T-cell (primary cell): ENCODE measurements at regions not wholly inside any gene's neighbourhood (a gene's known extent, or its start where the extent isn't known, plus 50 kb on each side); places are given as distances from the start of the nearest gene placed in this dataset.

Experiments used
- ATAC-seq, 4 experiments: fragments of 200-7000 bp in 3 of 4; fragments of 150-1000 bp in 1 of 4; cut with Tn5 transposase; replicated peaks in 1 of 4; 1 replicate in 3 of 4; 2 replicates in 1 of 4; pipeline ENCODE4 v1.10.0; 2021; ENCODE audit warnings: moderate library complexity in 3 of 4, mild to moderate bottlenecking in 2 of 4, moderate number of reproducible peaks in 1 of 4
- CTCF ChIA-PET, 2 donors: fragments of 300-600 bp; sonication (Branson Sonifier 250); formaldehyde crosslinking; loops; one replicate each; lab custom pipeline; 2022; ENCODE audit warnings: antibody characterized with exemption in 2 of 2; lab: Charles Lee
- POLR2A ChIA-PET, 2 donors: fragments of 300-600 bp; sonication (Branson Sonifier 250); formaldehyde crosslinking; loops; one replicate each; lab custom pipeline; 2022; ENCODE audit warnings: antibody characterized with exemption in 2 of 2; lab: Charles Lee
- DNase-seq, 35 experiments: peaks; one replicate each; pipeline versions ENCODE4 v3.0.0 to v3.0.0-alpha.2; 2013 to 2023
- H3K27ac ChIP-seq: one replicate; pipeline ENCODE4 v1.5.1; 2013; ENCODE audit warnings: low read length
- H3K27me3 ChIP-seq, 2 experiments: replicated peaks in 1 of 2; 1 replicate in 1 of 2; 2 replicates in 1 of 2; pipeline versions ENCODE4 v1.6.1 to v1.7.0; 2013; ENCODE audit warnings: low read length in 1 of 2, mixed read lengths in 1 of 2; ENCODE audit not compliant: control insufficient read depth in 2 of 2, insufficient read depth in 2 of 2; ENCODE audit errors: extremely low read depth in 1 of 2
- H3K36me3 ChIP-seq, 2 donors: 1 replicate in 1 of 2; 2 replicates in 1 of 2; pipeline versions ENCODE4 v1.6.1 to v1.7.0; 2013; ENCODE audit warnings: low read length in 1 of 2; ENCODE audit not compliant: control insufficient read depth in 2 of 2, insufficient read depth in 1 of 2; ENCODE audit errors: extremely low read depth in 1 of 2
- H3K4me1 ChIP-seq, 2 experiments: 1 replicate in 1 of 2; 2 replicates in 1 of 2; pipeline versions ENCODE4 v1.6.1 to v1.7.0; 2013; ENCODE audit warnings: low read length in 2 of 2, mixed read lengths in 1 of 2; ENCODE audit not compliant: insufficient read depth in 2 of 2, control insufficient read depth in 1 of 2; ENCODE audit errors: extremely low read depth in 1 of 2
- H3K4me3 ChIP-seq, 2 donors: 1 replicate in 1 of 2; 2 replicates in 1 of 2; pipeline versions ENCODE4 v1.5.1 to v1.7.0; 2013; ENCODE audit warnings: mild to moderate bottlenecking in 2 of 2, low read length in 1 of 2, moderate library complexity in 1 of 2; ENCODE audit not compliant: control insufficient read depth in 1 of 2; ENCODE audit errors: extremely low read depth in 1 of 2
- H3K9me3 ChIP-seq: 2 replicates; pipeline ENCODE4 v1.7.0; 2013
- H3K27ac Mint-ChIP-seq, 2 donors: one replicate each; pipeline ENCODE4 v1.8.0; 2020 to 2021; ENCODE audit warnings: mild to moderate bottlenecking in 2 of 2, mixed read lengths in 2 of 2
- H3K27me3 Mint-ChIP-seq, 2 donors: one replicate each; pipeline ENCODE4 v1.8.0; 2021 to 2022; ENCODE audit warnings: mixed read lengths in 2 of 2
- H3K36me3 Mint-ChIP-seq: one replicate; pipeline ENCODE4 v1.8.0; 2021; ENCODE audit warnings: mixed read lengths
- H3K4me1 Mint-ChIP-seq, 3 donors: one replicate each; pipeline ENCODE4 v1.8.0; 2020 to 2022; ENCODE audit warnings: mixed read lengths in 3 of 3, mild to moderate bottlenecking in 1 of 3
- H3K4me3 Mint-ChIP-seq, 3 donors: one replicate each; pipeline ENCODE4 v1.8.0; 2020 to 2022; ENCODE audit warnings: mild to moderate bottlenecking in 3 of 3, mixed read lengths in 3 of 3, moderate library complexity in 3 of 3
- H3K9me3 Mint-ChIP-seq, 3 donors: one replicate each; pipeline ENCODE4 v1.8.0; 2020 to 2022; ENCODE audit warnings: mixed read lengths in 3 of 3
- WGBS: methylation state at CpG from one replicate; pipeline ENCODE4 v1.1.5; 2013; ENCODE audit warnings: missing lambda C conversion rate; ENCODE audit not compliant: insufficient coverage; 5-methylcytosine and 5-hydroxymethylcytosine counted together

DNA sequence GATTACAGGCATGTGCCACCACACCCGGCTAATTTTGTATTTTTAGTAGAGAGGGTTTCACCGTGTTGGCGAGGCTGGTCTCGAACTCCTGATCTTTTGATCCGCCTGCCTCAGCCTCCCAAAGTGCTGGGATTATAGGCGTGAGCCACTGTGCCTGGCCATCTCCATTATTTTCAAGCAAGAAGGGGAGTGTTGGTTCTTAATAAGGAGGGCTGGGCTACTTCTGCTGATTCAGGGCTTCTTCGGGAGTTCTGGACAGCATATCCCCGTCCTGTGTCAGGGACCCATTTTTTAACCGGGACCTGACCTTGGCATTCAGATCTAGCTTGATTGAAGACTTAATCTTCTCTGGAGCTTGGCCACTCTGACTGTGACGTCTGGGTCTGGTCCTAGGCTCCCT lies 74.1 kb upstream of the SYN2 start:
- Mint-ChIP-seq H3K36me3 (no peaks in the 10 kb centered on the region), H3K4me1 (no peaks in the 10 kb centered on the region), H3K4me3 (no peak overlapping the region), H3K9me3 (no peaks in the 10 kb centered on the region), H3K27ac (no peak overlapping the region), H3K27me3 (peaks cover 7 to 11% of the 10 kb centered on the region in 2 donors)
- POLR2A ChIA-PET: no interaction called here
- ATAC-seq: no peak
- Histone ChIP-seq H3K27ac (no peak overlapping the region), H3K27me3 (peaks cover 0 to 10% of the 10 kb centered on the region in 2 experiments), H3K9me3 (no peaks in the 10 kb centered on the region), H3K36me3 (no peaks in the 10 kb centered on the region), H3K4me1 (no peaks in the 10 kb centered on the region), H3K4me3 (no peak overlapping the region)
- 92% methylated on average over 10 of the region's 10 CpGs for WGBS
- CTCF ChIA-PET: no interaction called here
- DNase-seq: no peak

DNA sequence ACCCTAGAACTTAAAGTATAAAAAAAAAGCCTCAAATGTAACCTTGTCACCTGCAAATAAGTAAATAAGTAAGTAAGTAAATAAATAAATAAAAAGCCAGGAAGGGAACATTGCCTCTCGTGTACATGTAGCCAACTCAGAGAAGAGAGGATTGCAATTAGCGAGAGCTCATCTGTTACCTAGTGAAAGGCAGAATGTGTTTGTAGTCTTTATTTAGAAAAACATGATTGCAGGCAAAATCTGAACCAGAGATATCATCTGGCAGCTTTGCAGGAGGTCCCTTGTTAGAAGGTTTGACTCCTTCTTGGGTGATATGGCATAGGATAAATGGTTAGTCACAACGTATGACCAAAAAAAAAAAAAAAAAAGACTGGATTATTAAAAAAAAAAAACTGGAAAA lies 71.6 kb upstream of the SYN2 start:
- Mint-ChIP-seq H3K27ac (no peak overlapping the region), H3K9me3 (no peaks in the 10 kb centered on the region), H3K4me3 (no peak overlapping the region), H3K36me3 (no peaks in the 10 kb centered on the region), H3K27me3 (peaks cover 17 to 19% of the 10 kb centered on the region in 2 donors), H3K4me1 (no peaks in the 10 kb centered on the region)
- H3K27ac ChIP-seq: no peak overlapping the region
- H3K27me3 ChIP-seq: peaks cover 2 to 7% of the 10 kb centered on the region in 2 experiments
- CTCF ChIA-PET: no interaction called here
- no peaks in the 10 kb centered on the region for H3K9me3 ChIP-seq
- POLR2A ChIA-PET: no interaction called here
- DNase-seq (no peak), ATAC-seq (no peak)
- H3K36me3 ChIP-seq: no peaks in the 10 kb centered on the region
- H3K4me3 ChIP-seq: no peak overlapping the region
- no peaks in the 10 kb centered on the region for H3K4me1 ChIP-seq
- 70% methylated on average over 2 of the region's 3 CpGs for WGBS

DNA sequence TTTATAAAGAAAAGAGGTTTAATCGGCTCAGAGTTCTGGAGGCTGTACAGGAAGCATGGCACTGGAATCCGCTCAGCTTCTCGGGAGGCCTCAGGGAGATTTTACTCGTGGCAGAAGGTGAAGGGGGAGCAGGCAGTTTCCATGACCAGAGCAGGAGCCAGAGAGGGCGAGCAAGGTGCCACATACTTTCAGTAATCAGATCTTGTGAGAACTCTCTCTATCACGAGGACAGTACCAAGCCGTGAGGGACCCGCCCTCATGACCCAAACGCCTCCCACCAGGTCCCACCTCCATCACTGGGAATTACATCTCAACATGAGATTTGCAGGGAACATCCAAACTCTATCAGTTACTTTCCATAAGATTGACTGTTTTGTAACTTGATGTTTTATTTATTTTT lies 70.7 kb upstream of the SYN2 start:
- H3K27ac Mint-ChIP-seq: no peak overlapping the region
- H3K27me3 ChIP-seq: peaks cover 2 to 3% of the 10 kb centered on the region in 2 experiments
- no peaks in the 10 kb centered on the region for H3K36me3 Mint-ChIP-seq
- ChIA-PET POLR2A (no interaction called here), CTCF (no interaction called here)
- H3K4me1 ChIP-seq: no peaks in the 10 kb centered on the region
- no peaks in the 10 kb centered on the region for H3K4me1 Mint-ChIP-seq
- no peak overlapping the region for H3K27ac ChIP-seq
- peaks cover 17 to 20% of the 10 kb centered on the region in 2 donors for H3K27me3 Mint-ChIP-seq
- ATAC-seq: no peak
- no peaks in the 10 kb centered on the region for H3K36me3 ChIP-seq
- H3K4me3 ChIP-seq: no peak overlapping the region
- H3K4me3 Mint-ChIP-seq: no peak overlapping the region
- 86% methylated on average over 5 of the region's 9 CpGs for WGBS
- H3K9me3 Mint-ChIP-seq: no peaks in the 10 kb centered on the region
- DNase-seq: no peak
- H3K9me3 ChIP-seq: no peaks in the 10 kb centered on the region

DNA sequence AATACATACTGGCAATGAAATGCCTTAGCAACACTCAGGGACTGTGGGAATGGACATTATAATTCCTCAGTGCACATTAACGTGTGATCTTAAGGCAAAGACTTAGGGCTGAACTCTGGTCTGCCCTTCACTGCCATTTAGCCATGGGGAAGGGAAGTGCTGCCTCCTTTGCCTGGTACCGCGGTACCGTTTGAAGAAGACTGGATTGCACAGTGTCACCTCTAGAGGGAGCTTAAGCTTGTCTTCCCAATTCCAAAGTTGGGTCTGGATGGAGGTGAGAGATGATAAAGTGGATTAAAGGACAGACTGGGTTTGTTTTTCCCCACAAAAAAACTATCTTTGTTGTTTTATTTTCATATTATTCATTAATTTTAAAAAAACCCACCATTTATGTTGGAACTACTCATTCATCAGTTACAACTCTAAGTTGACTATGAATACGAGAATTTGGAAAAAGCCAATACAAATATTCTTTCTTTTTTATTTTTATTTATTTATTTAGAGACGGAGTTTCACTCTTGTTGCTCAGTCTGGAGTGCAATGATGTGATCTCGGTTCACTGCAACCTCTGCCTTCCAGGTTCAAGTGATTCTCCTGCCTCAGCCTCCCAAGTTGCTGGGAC lies 60.0 kb upstream of the SYN2 start:
- Mint-ChIP-seq H3K36me3 (no peaks in the 10 kb centered on the region), H3K27me3 (peaks cover 10 to 12% of the 10 kb centered on the region in 2 donors), H3K4me1 (no peaks in the 10 kb centered on the region), H3K4me3 (no peak overlapping the region), H3K27ac (no peak overlapping the region), H3K9me3 (peaks cover 0 to 7% (median 3%) of the 10 kb centered on the region in 3 donors)
- Histone ChIP-seq H3K9me3 (peaks cover 3% of the 10 kb centered on the region), H3K36me3 (no peaks in the 10 kb centered on the region), H3K4me3 (no peak overlapping the region), H3K27ac (no peak overlapping the region), H3K27me3 (peaks cover 0 to 7% of the 10 kb centered on the region in 2 experiments), H3K4me1 (no peaks in the 10 kb centered on the region)
- no peak for ATAC-seq
- ChIA-PET CTCF (interaction anchor here in 1 of 2 donors (0.7 kb wide), 1 partner anchor 216 kb away, joined by 3 read pairs; no protein-coding TSS in a partner anchor), POLR2A (no interaction called here)
- WGBS: 16% methylated on average over 4 of the region's 7 CpGs
- no peak for DNase-seq

DNA sequence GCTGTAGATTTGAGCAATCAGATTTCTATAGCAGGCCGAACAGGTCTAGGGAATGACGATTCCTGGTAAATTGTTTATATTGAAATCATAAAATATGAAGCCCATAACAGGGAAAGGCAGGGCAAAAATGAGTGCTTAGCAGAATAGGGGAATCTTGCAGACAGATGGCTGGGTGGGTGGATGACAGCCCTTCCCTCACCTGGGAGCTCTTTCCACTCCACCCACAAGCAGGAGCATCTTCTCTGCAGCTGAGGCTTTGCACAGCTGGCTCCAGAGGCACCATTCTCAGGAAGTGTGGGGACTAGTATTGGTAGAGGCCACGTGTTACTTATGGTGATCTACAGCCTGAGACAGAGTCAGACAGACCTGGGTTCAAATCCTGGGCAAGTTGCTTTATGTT lies 55.9 kb upstream of the SYN2 start:
- Mint-ChIP-seq H3K9me3 (peaks cover 0 to 7% (median 3%) of the 10 kb centered on the region in 3 donors), H3K4me1 (no peaks in the 10 kb centered on the region), H3K36me3 (no peaks in the 10 kb centered on the region), H3K4me3 (no peak overlapping the region), H3K27ac (no peak overlapping the region), H3K27me3 (peaks cover 19% of the 10 kb centered on the region in 2 donors)
- H3K4me1 ChIP-seq: no peaks in the 10 kb centered on the region
- POLR2A ChIA-PET: no interaction called here
- no peak overlapping the region for H3K4me3 ChIP-seq
- ATAC-seq (no peak), DNase-seq (no peak)
- H3K27me3 ChIP-seq: peaks cover 0 to 7% of the 10 kb centered on the region in 2 experiments
- no peak overlapping the region for H3K27ac ChIP-seq
- peaks cover 3% of the 10 kb centered on the region for H3K9me3 ChIP-seq
- CTCF ChIA-PET: no interaction called here
- no peaks in the 10 kb centered on the region for H3K36me3 ChIP-seq
- 48% methylated on average over 2 of the region's 3 CpGs for WGBS

DNA sequence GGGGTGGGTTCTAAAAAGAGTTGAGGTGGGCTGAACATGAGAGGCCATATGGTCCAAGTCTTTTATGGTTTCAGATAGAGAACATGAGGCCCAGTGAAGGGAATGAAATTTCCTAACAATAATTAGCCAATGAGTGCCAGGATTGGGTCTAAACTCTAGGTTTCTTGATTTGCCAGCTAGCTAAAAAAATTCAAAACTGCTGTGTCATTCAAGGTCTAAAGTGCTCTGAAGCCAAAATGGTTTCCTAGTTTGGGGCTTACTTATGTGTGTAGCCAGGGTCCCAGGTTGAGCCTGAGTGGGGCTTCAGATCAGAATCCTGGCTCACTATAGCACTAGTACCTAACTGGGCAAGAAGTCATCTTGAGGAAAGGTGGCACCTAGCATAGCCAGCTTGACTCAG lies 55.3 kb upstream of the SYN2 start:
- ChIA-PET POLR2A (no interaction called here), CTCF (interaction anchor here in 1 of 2 donors (0.6 kb wide), 1 partner anchor 700 kb away, joined by 3 read pairs; no protein-coding TSS in a partner anchor)
- H3K27me3 ChIP-seq: peaks cover 0 to 7% of the 10 kb centered on the region in 2 experiments
- Mint-ChIP-seq H3K36me3 (no peaks in the 10 kb centered on the region), H3K9me3 (peaks cover 0 to 5% (median 2%) of the 10 kb centered on the region in 3 donors), H3K27ac (no peak overlapping the region), H3K27me3 (peaks cover 19% of the 10 kb centered on the region in 2 donors), H3K4me1 (no peaks in the 10 kb centered on the region), H3K4me3 (no peak overlapping the region)
- no peak for ATAC-seq
- no peaks in the 10 kb centered on the region for H3K36me3 ChIP-seq
- DNase-seq: no peak
- H3K27ac ChIP-seq: no peak overlapping the region
- peaks cover under 1% of the 10 kb centered on the region for H3K9me3 ChIP-seq
- no peak overlapping the region for H3K4me3 ChIP-seq
- H3K4me1 ChIP-seq: no peaks in the 10 kb centered on the region
